ENCODE measurements at regions not wholly inside any gene's neighbourhood (a gene's known extent, or its start where the extent isn't known, plus 50 kb on each side); places are given as distances from the start of the nearest gene placed in this dataset.
A peak's percentile ranks its signal among the peaks of the same experiment; 100 is the strongest.

DNA sequence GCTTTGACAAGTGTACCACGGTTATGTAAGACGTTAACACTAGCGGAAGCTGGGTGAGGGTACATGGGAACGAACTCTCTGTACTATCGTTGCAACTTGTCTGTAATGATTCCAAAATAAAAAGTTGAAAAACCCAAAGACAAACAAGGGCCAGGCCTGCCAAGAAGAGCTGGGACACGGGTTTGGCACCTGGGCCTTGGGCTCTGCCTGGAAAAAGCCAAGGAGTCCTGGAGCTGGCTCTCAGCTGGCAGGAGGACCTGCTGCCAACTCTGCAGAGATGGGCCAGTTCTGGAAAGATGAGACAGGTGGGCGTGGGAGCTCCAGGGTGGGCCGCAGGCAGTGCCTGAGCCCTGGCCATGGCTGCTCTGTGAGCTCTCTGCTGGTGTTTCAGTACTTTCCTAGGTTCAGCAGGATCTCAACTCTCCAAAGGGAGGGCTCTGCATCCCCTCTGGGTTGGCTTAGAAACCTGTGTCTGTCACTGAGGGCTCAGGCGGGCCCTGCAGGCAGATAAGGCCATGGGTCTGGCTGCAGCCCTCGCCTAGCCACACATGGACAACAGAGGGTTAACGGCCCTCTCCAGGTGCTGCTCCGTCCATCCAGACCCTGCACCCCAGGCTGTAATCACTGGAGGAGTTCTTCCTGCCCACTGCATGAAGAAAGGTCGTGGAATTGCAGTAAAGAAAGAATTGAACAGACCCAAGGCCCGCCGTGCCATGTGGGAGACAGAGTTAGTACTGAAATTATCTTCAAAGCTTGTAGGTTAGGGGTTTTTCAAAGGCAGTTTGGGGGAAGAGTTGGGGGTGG lies 89.9 kb downstream of the RHOB start:
- Histone ChIP-seq H3K4me1 (peaks cover 0 to 29% (median 14%) of the 10 kb centered on the region in 6 donors), H3K27me3 (replicated peaks in 1 of 7) (peaks cover 0 to 13% (median 0%) of the 10 kb centered on the region in 7 donors), H3K27ac (peak overlapping the region in 1 of 8 donors; percentile 12), H3K9me3 (no peaks in the 10 kb centered on the region), H3K36me3 (no peaks in the 10 kb centered on the region), H3K4me3 (no peak overlapping the region)
- no peak for TF ChIP-seq POLR2A (IDR thresholded peaks at IDR 0.05)
- TF ChIP-seq, protein P1, sequence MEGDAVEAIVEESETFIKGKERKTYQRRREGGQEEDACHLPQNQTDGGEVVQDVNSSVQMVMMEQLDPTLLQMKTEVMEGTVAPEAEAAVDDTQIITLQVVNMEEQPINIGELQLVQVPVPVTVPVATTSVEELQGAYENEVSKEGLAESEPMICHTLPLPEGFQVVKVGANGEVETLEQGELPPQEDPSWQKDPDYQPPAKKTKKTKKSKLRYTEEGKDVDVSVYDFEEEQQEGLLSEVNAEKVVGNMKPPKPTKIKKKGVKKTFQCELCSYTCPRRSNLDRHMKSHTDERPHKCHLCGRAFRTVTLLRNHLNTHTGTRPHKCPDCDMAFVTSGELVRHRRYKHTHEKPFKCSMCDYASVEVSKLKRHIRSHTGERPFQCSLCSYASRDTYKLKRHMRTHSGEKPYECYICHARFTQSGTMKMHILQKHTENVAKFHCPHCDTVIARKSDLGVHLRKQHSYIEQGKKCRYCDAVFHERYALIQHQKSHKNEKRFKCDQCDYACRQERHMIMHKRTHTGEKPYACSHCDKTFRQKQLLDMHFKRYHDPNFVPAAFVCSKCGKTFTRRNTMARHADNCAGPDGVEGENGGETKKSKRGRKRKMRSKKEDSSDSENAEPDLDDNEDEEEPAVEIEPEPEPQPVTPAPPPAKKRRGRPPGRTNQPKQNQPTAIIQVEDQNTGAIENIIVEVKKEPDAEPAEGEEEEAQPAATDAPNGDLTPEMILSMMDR (IDR thresholded peaks at IDR 0.05 in 8 of 11, conservative IDR thresholded peaks at IDR 0.05 in 3 of 11), result no peak
- no peak for TF ChIP-seq POLR2AphosphoS5 (IDR thresholded peaks at IDR 0.05)
- intact Hi-C loops (cut with DNase I; ENCODE audit: low total_unique reads), result loop anchor here (10.0 kb wide), 1 partner anchor 62 kb away; no protein-coding TSS in a partner anchor
- peak; percentile 69 for DNase-seq
- WGBS, 5 donors, result 87 to 93% (median 89%) methylated on average over 13 to 15 of the region's 15 CpGs

DNA sequence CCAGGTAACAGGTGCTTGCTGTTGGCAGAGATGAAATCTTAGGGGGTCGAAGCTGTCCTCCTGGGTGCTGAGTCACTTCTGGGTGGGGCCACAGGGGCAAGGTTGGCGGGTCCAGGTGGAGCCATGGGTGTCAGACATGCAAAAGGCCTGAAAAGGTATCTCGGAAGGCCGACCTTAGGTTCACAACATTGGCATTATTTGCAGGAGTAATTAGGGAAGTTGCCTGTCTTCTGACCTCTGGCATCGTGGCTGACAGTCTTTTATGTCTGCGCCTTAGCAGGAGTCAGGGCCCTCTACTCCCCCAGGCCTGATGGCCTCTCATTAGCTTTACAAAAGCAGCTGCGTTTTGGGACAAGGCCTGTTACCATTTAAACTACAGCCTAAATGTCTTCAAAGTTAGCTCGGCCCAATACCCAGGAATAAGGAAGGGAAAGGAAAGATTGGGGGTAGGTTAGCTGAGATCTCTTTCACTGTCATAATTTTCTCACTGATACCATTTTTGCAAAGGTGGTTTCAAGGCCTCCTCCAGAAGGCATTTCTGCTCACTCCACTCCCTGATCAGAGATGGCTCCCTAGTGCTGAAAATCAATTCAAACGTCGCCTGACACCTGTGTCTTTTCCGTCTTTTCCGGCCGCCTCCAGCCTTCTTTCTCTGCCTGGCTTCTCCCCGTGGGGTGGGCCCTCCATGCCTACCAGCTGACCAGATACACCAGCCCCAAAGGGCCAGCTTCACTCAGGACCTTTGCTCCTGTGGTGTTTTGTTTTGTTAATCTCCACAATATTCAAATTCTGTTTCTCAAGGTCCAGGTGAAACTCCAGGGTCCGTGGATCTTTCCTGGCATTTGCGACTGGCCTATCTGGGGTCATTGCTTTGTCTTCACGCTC lies 90.8 kb downstream of the RHOB start:
- H3K27me3 ChIP-seq (replicated peaks in 1 of 7), result peaks cover 0 to 12% (median 0%) of the 10 kb centered on the region in 7 donors
- no peaks in the 10 kb centered on the region for H3K9me3 ChIP-seq
- peak overlapping the region in 1 of 8 donors; percentile 12 for H3K27ac ChIP-seq
- no peak for DNase-seq
- no peak overlapping the region for H3K4me3 ChIP-seq
- peaks cover 0 to 22% (median 12%) of the 10 kb centered on the region in 6 donors for H3K4me1 ChIP-seq
- no peaks in the 10 kb centered on the region for H3K36me3 ChIP-seq
- 81 to 84% (median 84%) methylated on average over 17 of the region's 17 CpGs for WGBS, 5 donors
- TF ChIP-seq POLR2AphosphoS5 (IDR thresholded peaks at IDR 0.05) (no peak), POLR2A (IDR thresholded peaks at IDR 0.05) (no peak)
- TF ChIP-seq, protein P1 (IDR thresholded peaks at IDR 0.05 in 8 of 11, conservative IDR thresholded peaks at IDR 0.05 in 3 of 11), result no peak
- intact Hi-C loops (cut with DNase I; ENCODE audit: low total_unique reads), result loop anchor here (10.0 kb wide), 1 partner anchor 63 kb away; no protein-coding TSS in a partner anchor

DNA sequence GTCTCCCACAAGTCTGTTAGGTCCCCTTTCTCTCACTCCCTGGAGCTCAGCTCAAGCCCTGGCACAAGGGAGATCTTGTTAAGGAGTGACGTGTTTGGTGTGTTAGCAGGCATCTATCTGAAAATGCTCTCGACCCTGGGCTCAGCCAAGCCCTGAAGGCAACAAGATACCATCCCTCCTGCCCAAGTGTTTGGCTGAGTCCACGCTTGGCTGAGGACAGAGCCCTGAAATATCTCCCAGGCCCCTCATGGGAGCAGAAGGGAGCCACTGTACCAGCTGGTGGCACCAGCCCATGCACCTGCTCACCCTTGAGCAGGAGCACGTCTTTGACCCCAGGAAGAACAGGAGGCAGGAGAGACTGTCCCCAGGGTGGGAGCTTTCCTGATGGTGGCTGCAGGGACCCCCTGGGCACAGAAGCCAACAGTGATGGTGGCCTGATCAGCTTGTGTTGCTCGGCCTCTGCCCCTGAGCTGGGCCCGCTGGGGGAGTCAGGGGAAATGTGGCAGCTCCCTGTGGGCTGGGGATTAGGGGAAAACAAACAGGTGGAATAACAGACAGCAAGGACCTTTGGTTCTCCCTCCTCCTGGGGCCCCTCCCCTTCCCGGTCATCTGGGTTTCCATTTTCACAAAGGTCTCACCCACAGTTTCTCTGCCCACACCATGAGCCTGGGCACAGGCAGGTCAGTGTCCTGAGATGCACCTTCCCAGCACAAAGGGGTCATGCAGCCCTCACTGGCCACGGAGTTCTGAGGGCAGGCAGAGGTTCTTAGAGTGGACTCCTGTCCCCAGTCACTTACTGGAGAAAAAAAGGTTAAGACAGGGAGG lies 91.6 kb downstream of the RHOB start:
- Histone ChIP-seq H3K36me3 (no peaks in the 10 kb centered on the region), H3K4me1 (peaks cover 0 to 13% (median 7%) of the 10 kb centered on the region in 6 donors), H3K27ac (no peak overlapping the region), H3K4me3 (no peak overlapping the region), H3K27me3 (replicated peaks in 1 of 7) (peaks cover 0 to 9% (median 0%) of the 10 kb centered on the region in 7 donors), H3K9me3 (no peaks in the 10 kb centered on the region)
- WGBS, 5 donors, result 51 to 75% (median 65%) methylated on average over 7 to 8 of the region's 8 CpGs
- TF ChIP-seq POLR2AphosphoS5 (IDR thresholded peaks at IDR 0.05), result no peak
- TF ChIP-seq, protein P1 (IDR thresholded peaks at IDR 0.05 in 8 of 11, conservative IDR thresholded peaks at IDR 0.05 in 3 of 11), result no peak
- TF ChIP-seq POLR2A (IDR thresholded peaks at IDR 0.05), result no peak
- DNase-seq, result peak; percentile 59
- intact Hi-C loops (cut with DNase I; ENCODE audit: low total_unique reads), result loop anchor here (10.0 kb wide), 1 partner anchor 64 kb away; no protein-coding TSS in a partner anchor

All from spleen (tissue), 11 donors.